ENCODE measurements at regions not wholly inside any gene's neighbourhood (a gene's known extent, or its start where the extent isn't known, plus 50 kb on each side); places are given as distances from the start of the nearest gene placed in this dataset.

- no peaks in the 10 kb centered on the region; the same call in 1 of the 2 replicates for H3K9me3 ChIP-seq (ENCODE audit: low read length)
- H3K4me2 ChIP-seq (ENCODE audit: low read length): peak overlapping the region; percentile 51
- no peaks in the 10 kb centered on the region for H3K36me3 ChIP-seq (ENCODE audit: insufficient read depth, low read length)
- H4K20me1 ChIP-seq (ENCODE audit: insufficient read depth, low read length): no peaks in the 10 kb centered on the region
- peak overlapping the region; percentile 94; the same call in 1 of the 2 replicates for H2AFZ ChIP-seq (ENCODE audit: low read length)
- H3K4me3 ChIP-seq (ENCODE audit: low read depth, low read length, poor library complexity, severe bottlenecking): peak overlapping the region; percentile 31
- no peaks in the 10 kb centered on the region for H3K9me2 ChIP-seq (ENCODE audit: insufficient read depth, low read length)
- no TSS peak for BruUV-seq (replicated peaks)
- TF ChIP-seq EZH2phosphoT487 (IDR thresholded peaks at IDR 0.05; ENCODE audit: borderline replicate concordance, low read depth, low read length): no peak
- TF ChIP-seq CTCF (conservative IDR thresholded peaks at IDR 0.05; ENCODE audit: low read length): no peak
- DNase-seq (ENCODE audit: low spot score): peak; percentile 79
- intact Hi-C loops (cut with micrococcal nuclease; ENCODE audit: unreplicated experiment): no loop called here
- peak overlapping the region; percentile 50 for H3K27ac ChIP-seq (ENCODE audit: low read depth, low read length, poor library complexity, severe bottlenecking)
- H3K79me2 ChIP-seq (ENCODE audit: insufficient read depth, low read depth, low read length): no peaks in the 10 kb centered on the region
- CTCF ChIA-PET (ENCODE audit: unreplicated experiment): no interaction called here
- H3K4me1 ChIP-seq (ENCODE audit: insufficient read depth, low read length, poor library complexity, severe bottlenecking): peaks cover 28% of the 10 kb centered on the region
- POLR2A ChIA-PET: interaction anchor here (1.1 to 4.3 kb wide), 4 partner anchors 9 to 449 kb away, joined by 3 to 23 read pairs (median 4); no protein-coding TSS in a partner anchor
Measured at GRCh38 chr5:124444147-124444775, 302.2 kb downstream of the ZNF608 start.

- no peak for DNase-seq (ENCODE audit: low spot score)
- Histone ChIP-seq H3K4me2 (ENCODE audit: low read length) (no peak overlapping the region), H4K20me1 (ENCODE audit: insufficient read depth, low read length) (no peaks in the 10 kb centered on the region), H3K4me3 (ENCODE audit: low read depth, low read length, poor library complexity, severe bottlenecking) (no peak overlapping the region), H3K4me1 (ENCODE audit: insufficient read depth, low read length, poor library complexity, severe bottlenecking) (peaks cover 45% of the 10 kb centered on the region), H2AFZ (ENCODE audit: low read length) (no peak overlapping the region), H3K27ac (ENCODE audit: low read depth, low read length, poor library complexity, severe bottlenecking) (no peak overlapping the region), H3K9me2 (ENCODE audit: insufficient read depth, low read length) (no peaks in the 10 kb centered on the region), H3K36me3 (ENCODE audit: insufficient read depth, low read length) (no peaks in the 10 kb centered on the region), H3K79me2 (ENCODE audit: insufficient read depth, low read depth, low read length) (no peaks in the 10 kb centered on the region), H3K9me3 (ENCODE audit: low read length) (no peaks in the 10 kb centered on the region; the same call in 1 of the 2 replicates)
- POLR2A ChIA-PET: interaction anchor here (1.2 to 1.8 kb wide), 4 partner anchors 9 to 502 kb away, joined by 3 to 10 read pairs (median 5); no protein-coding TSS in a partner anchor
- no TSS peak for BruUV-seq (replicated peaks)
- intact Hi-C loops (cut with micrococcal nuclease; ENCODE audit: unreplicated experiment): no loop called here
- CTCF ChIA-PET (ENCODE audit: unreplicated experiment): no interaction called here
- no peak for TF ChIP-seq EZH2phosphoT487 (IDR thresholded peaks at IDR 0.05; ENCODE audit: borderline replicate concordance, low read depth, low read length)
- no peak for TF ChIP-seq CTCF (conservative IDR thresholded peaks at IDR 0.05; ENCODE audit: low read length)
Measured at GRCh38 chr5:124440471-124440870, 306.0 kb downstream of the ZNF608 start.

GRCh38 chr5:124439609-124440008 is 306.8 kb downstream of the ZNF608 start:
- peak overlapping the region; percentile 45 for H3K27ac ChIP-seq (ENCODE audit: low read depth, low read length, poor library complexity, severe bottlenecking)
- intact Hi-C loops (cut with micrococcal nuclease; ENCODE audit: unreplicated experiment): no loop called here
- H3K9me3 ChIP-seq (ENCODE audit: low read length): peaks cover 5% of the 10 kb centered on the region; the same call in 1 of the 2 replicates
- H3K4me2 ChIP-seq (ENCODE audit: low read length): peak overlapping the region; percentile 57
- H3K4me1 ChIP-seq (ENCODE audit: insufficient read depth, low read length, poor library complexity, severe bottlenecking): peaks cover 39% of the 10 kb centered on the region
- no peak for DNase-seq (ENCODE audit: low spot score)
- H3K36me3 ChIP-seq (ENCODE audit: insufficient read depth, low read length): no peaks in the 10 kb centered on the region
- peak overlapping the region; percentile 91 for H2AFZ ChIP-seq (ENCODE audit: low read length)
- no peak for TF ChIP-seq CTCF (conservative IDR thresholded peaks at IDR 0.05; ENCODE audit: low read length)
- TF ChIP-seq EZH2phosphoT487 (IDR thresholded peaks at IDR 0.05; ENCODE audit: borderline replicate concordance, low read depth, low read length): no peak
- no peaks in the 10 kb centered on the region for H3K9me2 ChIP-seq (ENCODE audit: insufficient read depth, low read length)
- ChIA-PET POLR2A (interaction anchor here (0.6 to 1.8 kb wide), 15 partner anchors 8 to 833 kb away, joined by 3 to 10 read pairs (median 3); no protein-coding TSS in a partner anchor), CTCF (ENCODE audit: unreplicated experiment) (interaction anchor here (0.6 kb wide), 1 partner anchor 9 kb away, joined by 3 read pairs; no protein-coding TSS in a partner anchor)
- H3K4me3 ChIP-seq (ENCODE audit: low read depth, low read length, poor library complexity, severe bottlenecking): no peak overlapping the region
- no peaks in the 10 kb centered on the region for H4K20me1 ChIP-seq (ENCODE audit: insufficient read depth, low read length)
- no TSS peak for BruUV-seq (replicated peaks)
- no peaks in the 10 kb centered on the region for H3K79me2 ChIP-seq (ENCODE audit: insufficient read depth, low read depth, low read length)
